ENCODE measurements at regions not wholly inside any gene's neighbourhood (a gene's known extent, or its start where the extent isn't known, plus 50 kb on each side); places are given as distances from the start of the nearest gene placed in this dataset.
"Not testable (repeated sequence)": the region's sequence is repeated elsewhere in the genome, so short reads cannot be mapped to it uniquely, and the experiment has no call there.

DNA sequence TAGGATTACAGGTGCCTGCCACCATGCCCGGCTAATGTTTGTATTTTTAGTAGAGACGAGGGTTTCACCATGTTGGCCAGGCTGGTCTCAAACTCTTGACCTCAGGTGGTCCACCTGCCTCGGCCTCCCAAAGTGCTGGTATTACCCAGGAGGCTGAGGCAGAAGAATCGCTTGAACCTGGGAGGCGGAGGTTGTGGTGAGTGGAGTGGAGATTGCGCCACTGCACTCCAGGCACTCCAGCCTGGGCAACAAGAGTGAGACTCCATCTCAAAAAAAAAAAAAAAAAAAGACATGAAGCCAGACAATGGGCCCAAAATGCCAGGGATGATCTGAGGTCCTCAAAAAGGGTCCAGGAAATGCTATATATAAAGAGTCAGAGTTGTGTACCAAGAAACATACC lies 392.9 kb downstream of the SEC14L1 start:
- DNase-seq, result not testable (repeated sequence)

DNA sequence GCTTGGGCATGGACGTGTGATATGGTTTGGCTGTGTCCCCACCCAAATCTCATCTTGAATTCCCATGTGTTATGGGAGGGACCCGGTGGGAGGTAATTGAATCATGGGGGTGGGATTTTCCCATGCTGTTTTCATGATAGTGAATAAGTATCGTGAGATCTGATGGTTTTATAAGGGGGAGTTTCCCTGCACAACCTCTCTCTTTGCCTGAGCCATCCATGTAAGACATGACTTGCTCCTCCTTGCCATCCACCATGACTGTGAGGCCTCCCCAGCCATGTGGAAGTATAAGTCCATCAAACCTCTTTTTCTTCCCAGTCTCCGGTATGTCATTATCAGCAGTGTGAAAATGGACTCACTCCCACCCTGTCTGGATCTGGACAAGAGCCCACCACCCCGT lies 393.4 kb downstream of the SEC14L1 start:
- DNase-seq, result no peak

DNA sequence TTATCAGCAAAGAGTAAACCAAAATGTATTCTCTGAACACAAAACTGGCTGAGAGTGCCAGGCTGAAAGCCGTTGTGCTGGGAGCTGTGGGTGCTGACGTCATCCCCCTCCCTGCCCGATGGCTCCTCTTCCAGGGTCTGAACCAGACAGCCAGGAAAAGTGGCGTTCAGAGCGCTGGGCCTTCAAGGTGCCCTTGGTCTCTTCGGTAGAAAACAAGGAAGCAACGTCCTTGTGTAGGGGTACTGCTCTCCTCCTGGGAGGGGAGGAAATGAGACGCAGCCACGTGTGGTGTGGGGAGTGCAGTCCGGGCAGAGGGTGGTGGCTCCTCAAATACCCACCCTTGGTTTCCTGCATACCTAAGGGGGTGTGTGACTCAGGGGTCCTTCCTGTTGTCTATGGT lies 394.7 kb downstream of the SEC14L1 start:
- no peak for DNase-seq

DNA sequence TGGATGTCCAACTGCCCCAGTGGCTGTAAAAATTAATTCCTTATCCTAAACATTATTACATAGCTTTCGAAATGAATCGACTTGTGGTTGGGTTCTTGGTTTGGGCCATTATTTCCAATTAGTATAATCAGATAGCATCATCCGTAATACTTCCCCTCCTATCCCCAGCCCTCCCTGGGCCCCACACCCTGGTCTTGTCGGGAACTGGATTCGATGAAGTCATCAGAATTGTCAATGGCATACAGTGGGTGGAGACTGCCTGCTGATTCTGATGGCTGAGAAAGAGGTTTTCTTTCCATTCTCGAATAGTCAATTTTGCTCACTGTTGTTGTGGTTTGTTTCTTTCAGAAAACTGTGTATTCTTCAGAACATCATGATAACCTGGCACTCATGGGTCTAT lies 395.1 kb downstream of the SEC14L1 start:
- no peak for DNase-seq

DNA sequence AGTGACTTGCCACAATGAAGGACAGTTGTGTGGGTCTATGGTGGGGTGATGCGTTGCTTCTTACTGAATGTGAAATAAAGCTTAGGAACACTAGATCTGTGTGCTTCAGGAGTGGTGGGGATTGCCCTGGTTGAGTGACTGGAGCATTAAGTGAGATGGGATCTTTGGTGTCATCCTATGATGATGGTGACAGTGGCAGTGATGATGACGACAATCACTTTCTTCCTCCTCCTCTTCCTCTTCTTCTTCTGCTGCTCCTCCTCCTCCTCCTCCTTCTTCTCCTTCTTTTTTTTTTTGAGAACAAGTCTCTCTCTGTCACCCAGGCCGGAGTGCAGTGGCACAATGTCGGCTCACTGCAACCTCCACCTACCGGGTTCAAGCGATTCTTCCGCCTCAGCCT lies 396.8 kb downstream of the SEC14L1 start:
- no peak for DNase-seq

DNA sequence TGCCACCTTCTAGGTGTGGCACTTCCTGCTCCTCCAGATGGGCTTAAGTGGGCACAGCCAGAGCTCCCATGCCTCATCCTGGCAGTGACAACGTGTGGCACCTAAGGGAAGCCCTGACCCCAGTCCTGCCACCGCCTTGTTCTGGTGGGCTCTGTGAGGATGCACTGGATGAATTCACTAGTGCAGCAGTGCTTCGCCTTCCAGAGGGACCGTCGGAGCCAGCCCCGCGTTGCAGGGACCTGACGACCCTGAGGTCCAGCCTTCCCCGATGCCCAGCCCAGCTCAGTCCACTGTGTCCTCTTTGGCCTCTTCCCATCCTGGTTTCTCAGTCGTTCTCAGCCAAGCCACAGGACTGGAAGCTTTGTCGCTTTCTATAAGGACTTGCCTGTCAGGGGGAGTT lies 399.8 kb downstream of the SEC14L1 start:
- no peak for DNase-seq

DNA sequence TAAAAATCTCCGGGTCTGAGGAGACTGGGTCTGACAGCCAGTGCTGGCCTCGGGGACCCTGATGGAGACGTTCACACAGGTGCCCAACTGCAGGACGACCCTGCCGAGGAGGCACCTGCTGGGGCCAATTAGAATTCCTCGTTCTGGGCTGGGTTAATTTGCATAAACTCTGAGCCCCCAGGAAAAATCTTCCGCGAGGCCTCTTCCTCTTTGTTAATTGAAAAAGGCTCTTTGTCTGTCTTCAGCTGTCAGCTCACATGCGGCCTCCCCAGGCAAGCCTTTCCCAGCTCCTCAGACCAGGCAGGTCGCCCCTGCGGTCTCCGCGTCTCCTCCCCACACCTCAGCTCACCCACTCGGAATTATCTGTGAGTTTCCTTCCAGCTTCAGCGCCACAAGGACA lies 400.2 kb downstream of the SEC14L1 start:
- DNase-seq, result no peak

DNA sequence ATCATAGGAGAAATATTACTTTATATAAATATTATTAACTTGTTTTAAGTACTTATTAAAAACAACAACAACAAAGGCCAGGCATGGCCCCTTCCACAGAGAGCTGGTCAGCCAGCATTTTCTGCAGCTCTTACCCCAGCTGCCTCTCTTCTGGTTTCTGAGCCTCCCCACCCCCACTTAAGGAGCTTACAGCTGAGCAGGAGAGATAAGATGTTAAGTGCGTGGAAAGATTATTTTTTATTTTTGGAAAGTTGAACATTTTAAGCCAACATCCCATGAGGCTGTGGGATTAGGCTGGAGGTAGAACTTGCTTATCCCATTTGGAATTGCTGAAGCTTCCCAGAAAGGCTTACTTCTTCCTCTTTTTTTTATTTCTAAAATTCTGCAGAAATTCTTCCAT lies 401.2 kb downstream of the SEC14L1 start:
- no peak for DNase-seq

DNA sequence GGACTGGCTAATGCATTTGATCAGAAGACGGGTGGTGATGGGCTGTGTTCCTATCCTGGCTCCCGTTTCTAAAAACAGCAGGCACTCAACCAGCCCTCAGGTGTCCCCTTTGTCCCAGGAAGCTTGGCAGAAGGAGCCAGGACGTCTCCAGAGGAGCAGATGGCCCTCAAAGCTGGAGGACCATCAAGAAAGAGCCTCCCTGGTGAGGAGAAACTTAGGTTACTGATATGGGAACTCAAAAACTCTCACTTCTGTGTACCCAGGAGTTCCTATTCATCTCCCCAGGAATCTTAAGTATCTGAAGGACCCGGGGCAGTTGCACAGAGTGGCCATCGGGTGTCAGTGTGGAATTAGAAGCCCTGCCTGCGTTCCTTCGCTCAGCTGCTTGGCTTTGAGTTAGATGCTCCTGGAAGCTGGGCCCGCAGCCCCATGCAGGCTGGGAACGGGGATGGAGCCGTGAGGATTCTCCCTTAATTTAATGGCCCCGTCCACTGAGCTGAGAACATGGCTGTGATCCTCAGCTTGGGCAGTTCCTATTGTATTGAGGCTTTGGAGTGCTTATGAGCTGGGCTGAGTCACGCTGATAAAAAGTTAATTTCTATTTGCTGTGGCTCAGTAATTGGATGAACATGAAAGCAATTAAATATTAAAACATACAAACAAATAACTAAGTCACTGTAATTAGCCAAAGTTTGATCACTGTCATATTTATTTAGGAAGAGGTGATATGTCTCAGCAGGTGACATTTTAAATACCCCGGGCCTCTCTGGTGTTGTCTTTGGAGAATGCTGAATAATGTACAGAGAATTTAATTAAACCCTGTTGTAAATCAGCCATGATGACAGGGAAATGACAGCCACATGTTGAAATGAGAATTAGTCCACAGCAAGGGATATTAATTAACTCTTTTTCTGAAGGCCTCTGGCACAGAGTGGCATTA lies 402.1 kb downstream of the SEC14L1 start:
- peak; percentile 68 for DNase-seq

DNA sequence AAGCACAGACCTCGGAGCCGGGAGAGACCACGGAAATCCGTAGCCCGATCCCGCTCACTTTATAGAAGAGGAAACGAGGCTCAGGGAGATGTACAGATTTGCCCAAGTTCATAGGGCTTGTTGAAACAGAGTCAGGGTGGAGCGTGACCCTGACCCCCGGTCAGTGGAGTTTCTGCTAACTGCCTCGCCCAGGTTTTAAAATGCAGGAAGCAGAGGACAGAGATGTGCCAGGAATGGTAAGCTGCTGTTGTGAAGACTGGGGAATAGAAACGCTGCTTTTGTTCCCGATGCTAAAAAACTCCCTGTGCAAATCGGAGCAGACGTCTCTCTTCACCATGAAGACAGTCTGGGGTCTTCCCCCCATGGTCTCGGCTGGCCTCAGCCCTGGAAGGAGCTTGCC lies 403.0 kb downstream of the SEC14L1 start:
- DNase-seq, result no peak

DNA sequence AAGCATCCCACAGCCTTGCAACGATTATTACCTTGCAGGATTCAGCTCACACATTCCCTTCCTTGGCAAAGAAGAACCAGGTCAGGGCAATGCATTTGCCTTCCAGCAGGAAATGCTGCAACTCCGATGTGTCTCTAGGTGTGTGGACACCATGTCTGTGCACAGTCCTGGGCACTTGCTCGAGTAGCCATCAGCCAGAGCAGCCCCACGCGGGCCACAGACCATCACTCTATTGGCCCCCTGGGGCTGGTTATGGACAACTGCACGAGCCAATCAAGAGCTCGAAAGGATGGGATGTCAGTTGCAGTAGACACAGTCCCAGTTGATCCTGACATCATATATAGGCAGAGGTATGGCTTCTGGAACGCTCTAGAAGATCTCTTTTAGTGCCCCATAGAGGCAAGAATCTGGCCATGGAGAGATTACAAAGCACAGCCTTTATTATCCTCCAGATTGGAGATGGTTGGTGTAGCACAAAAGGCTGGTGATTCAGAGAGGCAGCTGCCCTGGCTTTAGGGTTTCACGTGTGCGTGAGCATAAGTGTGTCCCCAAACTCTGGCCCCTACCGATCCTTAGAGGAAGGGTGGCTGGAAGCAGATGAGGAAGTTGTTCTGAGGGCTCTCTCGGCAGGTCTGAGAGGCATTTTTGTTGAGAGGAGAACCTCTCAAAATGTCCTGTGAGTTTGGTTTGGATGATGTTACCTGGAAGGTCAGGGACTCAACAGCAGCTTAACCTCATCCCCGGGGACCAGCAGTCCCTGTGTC lies 403.8 kb downstream of the SEC14L1 start:
- no peak for DNase-seq

DNA sequence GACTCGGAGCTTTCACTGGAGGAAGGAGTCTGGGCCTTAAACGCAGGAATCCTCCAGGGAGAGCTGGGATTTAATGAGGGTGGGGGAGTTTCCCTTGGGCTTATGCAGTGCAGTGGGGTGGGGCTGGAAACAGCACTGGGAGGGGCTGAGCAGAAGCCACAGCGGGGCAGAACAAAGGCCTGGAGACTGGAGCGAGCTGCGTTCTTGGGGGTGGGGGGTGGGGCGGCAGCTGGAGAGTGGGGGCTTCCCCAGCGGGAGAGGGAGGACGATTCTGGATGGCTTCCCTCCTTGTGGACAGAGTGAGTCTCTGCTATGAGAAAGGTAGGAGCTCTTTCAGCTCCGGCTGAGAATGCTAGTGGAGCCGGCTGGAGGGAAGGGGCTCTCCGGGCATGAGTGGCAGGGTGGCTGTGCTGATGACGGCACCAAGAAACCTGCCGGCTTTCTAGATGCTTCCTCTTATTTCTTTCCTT lies 406.0 kb downstream of the SEC14L1 start:
- DNase-seq, result no peak

DNA sequence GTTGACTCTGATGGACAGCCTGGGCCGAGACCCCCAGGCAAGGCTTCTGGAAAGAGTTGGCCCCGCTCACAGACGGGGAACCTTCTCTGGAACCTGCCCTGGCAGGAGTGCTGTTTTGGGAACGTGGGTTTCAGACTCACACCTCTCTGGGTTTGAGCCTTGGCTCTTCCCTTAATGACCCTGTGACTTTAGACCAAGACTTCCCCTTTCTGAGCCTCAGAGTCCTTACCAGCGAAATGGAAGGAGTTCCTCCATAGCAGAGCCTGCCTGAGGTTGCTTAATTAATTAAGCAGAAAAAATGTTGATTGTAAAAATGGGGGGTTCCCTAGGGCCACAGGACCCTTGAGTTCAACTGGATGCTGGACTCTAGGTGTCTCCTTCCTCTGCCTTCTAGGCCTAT lies 408.2 kb downstream of the SEC14L1 start:
- DNase-seq, result no peak

DNA sequence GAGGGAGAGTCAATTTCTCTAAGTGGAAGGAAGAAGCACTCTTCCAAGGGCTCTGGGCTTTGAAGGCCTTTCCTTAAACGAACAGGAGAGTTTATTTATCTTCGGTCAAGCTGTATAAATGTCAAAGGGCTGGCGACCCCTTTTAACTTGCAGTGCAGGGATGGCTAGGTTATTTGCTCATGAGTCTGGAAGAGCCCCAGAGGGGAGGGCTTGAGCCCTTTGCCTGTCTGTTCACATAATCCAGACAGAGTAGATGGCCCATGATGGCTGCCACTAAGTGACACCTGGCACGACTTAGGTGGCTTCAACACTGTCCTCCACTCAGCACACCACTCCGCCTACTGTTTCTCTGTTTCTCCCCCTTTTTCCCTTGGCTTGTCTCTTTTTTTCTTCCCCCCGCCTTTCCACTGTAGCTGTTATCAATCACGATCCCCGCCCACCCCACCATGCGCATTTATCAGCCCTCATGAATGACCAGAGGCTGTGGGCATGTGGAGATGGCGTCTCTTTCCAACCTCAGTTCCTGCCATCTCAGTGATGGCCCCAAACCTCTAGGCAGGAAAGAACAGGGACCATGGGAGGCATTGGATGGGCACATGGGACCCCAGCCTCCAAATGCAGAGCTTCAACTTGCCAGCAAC lies 408.7 kb upstream of the TNRC6C start:
- DNase-seq, result no peak

DNA sequence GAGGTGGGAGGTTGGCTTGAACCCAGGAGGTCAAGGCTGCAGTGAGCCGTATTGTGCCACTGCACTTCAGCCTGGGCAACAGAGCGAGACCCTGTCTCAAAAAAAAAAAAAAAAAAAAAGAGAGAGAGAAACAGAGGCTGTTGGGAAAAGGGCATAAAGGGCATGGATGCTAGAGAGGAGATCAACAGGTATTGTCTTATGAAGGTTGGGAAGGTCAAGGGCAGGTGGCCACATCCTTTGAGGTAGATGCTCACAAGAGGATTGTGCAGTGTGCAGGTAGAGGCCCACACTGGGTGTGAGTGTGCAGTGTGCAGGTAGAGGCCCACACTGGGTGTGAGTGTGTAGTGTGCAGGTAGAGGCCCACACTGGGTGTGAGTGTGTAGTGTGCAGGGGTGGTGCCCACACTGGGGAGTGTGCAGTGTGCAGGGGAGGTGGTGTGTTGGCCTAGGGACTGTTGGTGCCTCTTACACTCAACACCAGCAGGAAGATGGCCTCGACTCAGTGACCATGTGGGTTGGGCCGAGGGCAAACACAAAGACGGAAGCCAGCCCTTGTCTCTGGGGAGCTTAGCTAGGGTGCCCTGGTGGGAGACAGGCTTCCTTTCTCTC lies 404.9 kb upstream of the TNRC6C start:
- no peak for DNase-seq

DNA sequence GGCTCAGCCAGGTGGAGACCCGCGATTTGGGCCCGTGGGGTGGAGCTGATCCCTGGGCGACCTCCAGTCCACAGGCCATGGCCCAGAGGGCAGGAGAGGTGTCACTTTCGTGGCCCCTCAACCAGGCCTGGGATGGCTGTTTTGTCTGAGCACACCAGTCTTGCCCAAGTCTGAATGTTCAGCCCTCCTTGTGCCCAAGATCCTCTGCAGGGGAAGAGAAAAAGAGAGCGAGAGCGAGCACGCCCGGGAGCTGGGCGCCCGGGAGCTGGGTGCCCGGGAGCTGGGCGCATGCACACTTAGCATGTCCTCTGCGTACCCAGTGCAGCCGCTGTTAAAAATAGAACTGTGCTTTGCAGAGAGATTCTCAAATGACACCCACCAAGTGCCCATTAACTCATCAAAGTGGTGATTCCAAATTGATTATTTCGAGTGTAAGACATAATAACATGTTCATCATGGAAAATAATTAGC lies 403.3 kb upstream of the TNRC6C start:
- no peak for DNase-seq

DNA sequence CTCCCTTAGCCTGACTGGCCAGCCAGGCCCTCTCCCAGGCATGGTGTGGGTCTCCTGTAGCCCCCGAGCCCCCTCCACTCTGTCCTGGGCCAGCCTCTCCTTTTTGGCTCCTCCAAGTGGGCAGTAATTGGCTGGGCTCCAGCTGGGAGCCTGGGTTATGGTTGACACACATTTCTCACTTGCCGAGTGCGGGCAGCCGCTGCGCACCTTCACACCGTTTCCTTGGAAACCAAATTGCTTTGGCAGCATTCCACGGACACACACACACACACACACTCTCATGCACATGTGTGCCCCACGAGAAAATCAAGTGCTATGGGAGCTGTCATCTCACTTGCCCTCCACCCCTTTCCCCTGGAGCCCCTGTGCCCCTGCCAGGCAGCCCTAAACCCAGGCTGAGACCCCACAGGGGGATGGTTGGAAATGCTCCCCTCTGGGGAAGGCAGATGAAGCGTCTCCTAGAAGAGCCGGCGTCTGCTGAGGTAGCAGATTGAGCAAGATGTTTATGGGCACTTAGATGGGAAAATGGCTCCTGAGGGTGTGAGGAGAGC lies 402.7 kb upstream of the TNRC6C start:
- DNase-seq, result no peak

DNA sequence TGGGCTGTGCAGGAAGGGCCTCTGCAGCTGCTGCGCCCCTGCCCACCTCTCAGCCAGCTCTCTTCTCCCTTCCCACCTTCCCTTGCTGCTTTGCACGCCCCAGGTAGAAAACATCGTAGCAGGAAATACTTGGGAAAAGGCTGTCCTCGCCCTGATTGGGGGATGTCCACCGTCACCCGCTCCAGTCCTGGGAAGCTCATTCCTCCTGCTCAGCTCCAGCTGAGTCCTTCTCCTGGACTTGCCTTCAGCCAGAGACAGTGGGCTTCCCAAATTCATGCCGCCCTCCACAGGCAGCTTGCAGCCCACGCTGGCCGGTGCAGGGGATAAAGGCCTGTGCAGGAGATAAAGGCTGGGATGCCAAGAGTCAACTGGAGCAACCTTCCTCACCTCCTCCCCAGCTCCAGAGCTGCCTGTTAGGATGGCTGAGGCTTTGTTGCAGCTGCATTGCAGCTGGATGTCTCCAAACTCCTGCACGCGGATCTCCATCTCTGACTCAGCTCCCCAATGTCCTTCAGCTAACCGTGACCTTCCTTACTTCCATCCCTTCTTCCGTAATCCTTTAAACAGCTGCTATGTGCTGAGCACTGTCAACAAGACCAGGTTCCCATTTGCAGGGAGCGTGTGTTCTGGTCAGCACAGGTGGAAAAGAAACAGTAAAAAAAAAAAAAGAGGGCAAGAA lies 402.0 kb upstream of the TNRC6C start:
- no peak for DNase-seq

DNA sequence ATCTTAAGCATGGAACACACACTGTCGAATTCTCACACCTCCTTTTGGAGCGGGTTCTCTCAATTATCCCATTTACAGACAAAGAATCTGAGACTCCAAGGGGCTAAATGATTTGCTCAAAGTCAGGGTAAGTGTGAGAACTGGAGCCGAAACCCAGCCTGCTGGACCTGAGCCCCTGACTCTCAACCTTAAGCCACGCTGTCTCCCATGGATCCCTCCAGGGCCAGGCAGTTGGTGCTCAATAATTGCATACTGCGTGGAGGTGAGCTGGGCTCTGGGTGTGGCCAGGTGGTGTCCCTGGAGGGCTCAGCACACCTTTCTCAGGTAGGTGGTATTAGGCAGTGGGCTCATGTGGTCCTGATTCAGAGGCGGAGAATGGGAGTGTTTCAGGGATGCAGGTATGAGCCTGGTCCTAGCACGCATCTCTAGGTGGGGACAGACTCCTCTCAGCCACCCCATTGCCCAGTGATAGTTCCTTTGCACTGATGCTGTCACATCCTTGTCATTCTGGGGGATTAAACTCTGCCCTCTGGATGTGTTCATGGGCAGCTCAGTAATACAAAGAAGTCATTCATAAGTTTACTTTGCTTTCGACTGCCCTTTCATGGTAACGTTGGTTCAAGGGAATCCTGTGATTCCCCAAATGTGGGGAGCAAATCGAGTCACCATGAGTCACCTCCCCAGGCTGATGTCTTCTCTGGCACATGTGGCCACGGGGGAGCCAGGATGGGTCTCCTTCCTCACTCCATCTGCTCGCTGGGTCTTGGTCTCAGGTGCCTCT lies 399.5 kb upstream of the TNRC6C start:
- DNase-seq, result no peak

DNA sequence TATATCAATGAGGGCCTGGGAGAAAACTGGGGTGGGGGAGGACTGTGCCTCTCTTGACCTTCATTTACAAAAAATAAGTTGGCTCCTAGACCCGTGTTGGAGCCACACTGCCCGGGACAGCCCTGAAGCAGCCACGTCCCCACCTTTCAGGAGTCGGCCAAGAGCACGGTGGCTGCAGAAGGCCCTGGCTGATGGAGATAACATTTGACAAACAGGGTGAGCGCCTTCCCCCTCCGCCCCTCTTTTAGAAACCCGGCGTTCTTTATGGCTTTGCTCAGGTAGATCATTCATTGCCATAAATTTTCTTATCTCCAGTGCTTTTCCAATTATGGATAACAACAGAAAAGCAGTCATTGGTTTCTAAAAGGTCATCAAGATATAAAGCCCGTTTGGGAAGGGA lies 398.1 kb upstream of the TNRC6C start:
- DNase-seq, result no peak

DNA sequence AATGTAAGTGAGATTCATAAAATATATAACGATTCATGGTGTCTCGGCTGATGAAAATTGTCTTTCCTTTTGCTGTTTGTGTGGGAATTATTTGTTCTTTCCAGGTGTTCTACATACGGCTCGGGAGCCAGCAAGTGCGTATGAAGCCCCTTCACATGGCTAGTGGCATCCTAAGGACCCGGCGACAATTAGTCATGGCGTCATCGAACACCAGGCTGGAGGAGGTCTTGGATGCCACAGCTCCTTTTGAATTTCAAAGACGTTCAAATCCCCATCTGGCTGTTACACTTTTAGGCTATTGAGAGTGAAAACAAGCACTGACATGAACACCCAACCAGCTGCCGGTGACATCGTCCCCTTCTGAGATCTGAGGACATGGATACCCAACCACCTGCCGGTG lies 397.7 kb upstream of the TNRC6C start:
- no peak for DNase-seq

All from stimulated activated CD4-positive, alpha-beta T cell treated with anti-CD3 and anti-CD28 coated beads, Interleukin-4, amount 100 ng/mL, for 24 hours (primary cell).